ENCODE measurements at regions not wholly inside any gene's neighbourhood (a gene's known extent, or its start where the extent isn't known, plus 50 kb on each side); places are given as distances from the start of the nearest gene placed in this dataset.

GRCh38 chr3:22269831-22270230 lies 518.8 kb upstream of the ZNF385D start (continued):
- TF ChIP-seq, protein P1, sequence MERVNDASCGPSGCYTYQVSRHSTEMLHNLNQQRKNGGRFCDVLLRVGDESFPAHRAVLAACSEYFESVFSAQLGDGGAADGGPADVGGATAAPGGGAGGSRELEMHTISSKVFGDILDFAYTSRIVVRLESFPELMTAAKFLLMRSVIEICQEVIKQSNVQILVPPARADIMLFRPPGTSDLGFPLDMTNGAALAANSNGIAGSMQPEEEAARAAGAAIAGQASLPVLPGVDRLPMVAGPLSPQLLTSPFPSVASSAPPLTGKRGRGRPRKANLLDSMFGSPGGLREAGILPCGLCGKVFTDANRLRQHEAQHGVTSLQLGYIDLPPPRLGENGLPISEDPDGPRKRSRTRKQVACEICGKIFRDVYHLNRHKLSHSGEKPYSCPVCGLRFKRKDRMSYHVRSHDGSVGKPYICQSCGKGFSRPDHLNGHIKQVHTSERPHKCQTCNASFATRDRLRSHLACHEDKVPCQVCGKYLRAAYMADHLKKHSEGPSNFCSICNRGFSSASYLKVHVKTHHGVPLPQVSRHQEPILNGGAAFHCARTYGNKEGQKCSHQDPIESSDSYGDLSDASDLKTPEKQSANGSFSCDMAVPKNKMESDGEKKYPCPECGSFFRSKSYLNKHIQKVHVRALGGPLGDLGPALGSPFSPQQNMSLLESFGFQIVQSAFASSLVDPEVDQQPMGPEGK (CRISPR knock-in tag; IDR thresholded peaks at IDR 0.05; ENCODE audit: borderline replicate concordance): no peak
- TF ChIP-seq OSR1 (CRISPR knock-in tag; IDR thresholded peaks at IDR 0.05): no peak
- TF ChIP-seq PPARA (CRISPR knock-in tag; IDR thresholded peaks at IDR 0.05; ENCODE audit: borderline replicate concordance): no peak
- no peak for TF ChIP-seq TOX (CRISPR knock-in tag; IDR thresholded peaks at IDR 0.05; ENCODE audit: borderline replicate concordance)
- no peak for TF ChIP-seq ZFP30 (CRISPR knock-in tag; IDR thresholded peaks at IDR 0.05)
- TF ChIP-seq CSDC2 (CRISPR knock-in tag; IDR thresholded peaks at IDR 0.05): no peak
- TF ChIP-seq BACH2 (CRISPR knock-in tag; IDR thresholded peaks at IDR 0.05; ENCODE audit: borderline replicate concordance): no peak
- no peak for TF ChIP-seq ZNF8 (CRISPR knock-in tag; IDR thresholded peaks at IDR 0.05)
- no peak for TF ChIP-seq SNAI2 (CRISPR knock-in tag; IDR thresholded peaks at IDR 0.05)
- TF ChIP-seq, protein P2, sequence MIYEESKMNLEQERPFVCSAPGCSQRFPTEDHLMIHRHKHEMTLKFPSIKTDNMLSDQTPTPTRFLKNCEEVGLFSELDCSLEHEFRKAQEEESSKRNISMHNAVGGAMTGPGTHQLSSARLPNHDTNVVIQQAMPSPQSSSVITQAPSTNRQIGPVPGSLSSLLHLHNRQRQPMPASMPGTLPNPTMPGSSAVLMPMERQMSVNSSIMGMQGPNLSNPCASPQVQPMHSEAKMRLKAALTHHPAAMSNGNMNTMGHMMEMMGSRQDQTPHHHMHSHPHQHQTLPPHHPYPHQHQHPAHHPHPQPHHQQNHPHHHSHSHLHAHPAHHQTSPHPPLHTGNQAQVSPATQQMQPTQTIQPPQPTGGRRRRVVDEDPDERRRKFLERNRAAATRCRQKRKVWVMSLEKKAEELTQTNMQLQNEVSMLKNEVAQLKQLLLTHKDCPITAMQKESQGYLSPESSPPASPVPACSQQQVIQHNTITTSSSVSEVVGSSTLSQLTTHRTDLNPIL (CRISPR knock-in tag; IDR thresholded peaks at IDR 0.05; ENCODE audit: low read depth): no peak
- no peak for TF ChIP-seq ZNF70 (CRISPR knock-in tag; IDR thresholded peaks at IDR 0.05)
- TF ChIP-seq ESRRG (CRISPR knock-in tag; IDR thresholded peaks at IDR 0.05): no peak

DNA sequence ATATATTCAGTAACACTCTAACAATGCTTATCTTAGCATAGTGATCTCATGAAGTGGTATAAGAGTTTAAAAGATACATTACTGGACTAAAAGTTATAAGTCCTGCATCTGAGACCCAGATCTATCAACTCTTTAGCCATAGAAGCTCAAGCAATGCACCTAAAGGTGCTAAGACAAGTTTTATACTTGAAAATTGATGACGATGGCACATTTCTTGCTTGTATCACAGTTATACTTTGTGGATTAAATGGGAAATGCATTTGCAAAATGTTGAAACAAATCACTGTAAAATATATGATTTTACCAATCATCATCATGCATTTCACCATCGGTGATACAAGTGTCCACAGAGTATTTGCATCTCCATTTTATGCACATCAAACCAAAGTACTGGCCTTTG lies 525.3 kb upstream of the ZNF385D start:
- ATAC-seq: no peak
- TF ChIP-seq CSDC2 (CRISPR knock-in tag; IDR thresholded peaks at IDR 0.05) (no peak), RARB (CRISPR knock-in tag; IDR thresholded peaks at IDR 0.05) (no peak), TOX (CRISPR knock-in tag; IDR thresholded peaks at IDR 0.05; ENCODE audit: borderline replicate concordance) (no peak), PPARA (CRISPR knock-in tag; IDR thresholded peaks at IDR 0.05; ENCODE audit: borderline replicate concordance) (no peak), ZFP30 (CRISPR knock-in tag; IDR thresholded peaks at IDR 0.05) (no peak), GLIS3 (CRISPR knock-in tag; IDR thresholded peaks at IDR 0.05) (no peak), BACH2 (CRISPR knock-in tag; IDR thresholded peaks at IDR 0.05; ENCODE audit: borderline replicate concordance) (no peak), ISL1 (CRISPR knock-in tag; IDR thresholded peaks at IDR 0.05) (no peak), ESRRG (CRISPR knock-in tag; IDR thresholded peaks at IDR 0.05) (no peak), ZNF565 (CRISPR knock-in tag; conservative IDR thresholded peaks at IDR 0.05; ENCODE audit: low read depth) (no peak), ARNTL (CRISPR knock-in tag; IDR thresholded peaks at IDR 0.05; ENCODE audit: borderline replicate concordance, low read depth) (no peak), TCF4 (CRISPR knock-in tag; IDR thresholded peaks at IDR 0.05; ENCODE audit: borderline replicate concordance) (no peak), ZFP3 (CRISPR knock-in tag; IDR thresholded peaks at IDR 0.05) (no peak), OSR1 (CRISPR knock-in tag; IDR thresholded peaks at IDR 0.05) (no peak), ZNF70 (CRISPR knock-in tag; IDR thresholded peaks at IDR 0.05) (no peak), ZNF8 (CRISPR knock-in tag; IDR thresholded peaks at IDR 0.05) (no peak)
- TF ChIP-seq, protein P3, sequence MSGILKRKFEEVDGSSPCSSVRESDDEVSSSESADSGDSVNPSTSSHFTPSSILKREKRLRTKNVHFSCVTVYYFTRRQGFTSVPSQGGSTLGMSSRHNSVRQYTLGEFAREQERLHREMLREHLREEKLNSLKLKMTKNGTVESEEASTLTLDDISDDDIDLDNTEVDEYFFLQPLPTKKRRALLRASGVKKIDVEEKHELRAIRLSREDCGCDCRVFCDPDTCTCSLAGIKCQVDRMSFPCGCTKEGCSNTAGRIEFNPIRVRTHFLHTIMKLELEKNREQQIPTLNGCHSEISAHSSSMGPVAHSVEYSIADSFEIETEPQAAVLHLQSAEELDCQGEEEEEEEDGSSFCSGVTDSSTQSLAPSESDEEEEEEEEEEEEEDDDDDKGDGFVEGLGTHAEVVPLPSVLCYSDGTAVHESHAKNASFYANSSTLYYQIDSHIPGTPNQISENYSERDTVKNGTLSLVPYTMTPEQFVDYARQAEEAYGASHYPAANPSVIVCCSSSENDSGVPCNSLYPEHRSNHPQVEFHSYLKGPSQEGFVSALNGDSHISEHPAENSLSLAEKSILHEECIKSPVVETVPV (CRISPR knock-in tag; IDR thresholded peaks at IDR 0.05): no peak
- TF ChIP-seq, protein P1 (CRISPR knock-in tag; IDR thresholded peaks at IDR 0.05; ENCODE audit: borderline replicate concordance): no peak
- TF ChIP-seq, protein P4, sequence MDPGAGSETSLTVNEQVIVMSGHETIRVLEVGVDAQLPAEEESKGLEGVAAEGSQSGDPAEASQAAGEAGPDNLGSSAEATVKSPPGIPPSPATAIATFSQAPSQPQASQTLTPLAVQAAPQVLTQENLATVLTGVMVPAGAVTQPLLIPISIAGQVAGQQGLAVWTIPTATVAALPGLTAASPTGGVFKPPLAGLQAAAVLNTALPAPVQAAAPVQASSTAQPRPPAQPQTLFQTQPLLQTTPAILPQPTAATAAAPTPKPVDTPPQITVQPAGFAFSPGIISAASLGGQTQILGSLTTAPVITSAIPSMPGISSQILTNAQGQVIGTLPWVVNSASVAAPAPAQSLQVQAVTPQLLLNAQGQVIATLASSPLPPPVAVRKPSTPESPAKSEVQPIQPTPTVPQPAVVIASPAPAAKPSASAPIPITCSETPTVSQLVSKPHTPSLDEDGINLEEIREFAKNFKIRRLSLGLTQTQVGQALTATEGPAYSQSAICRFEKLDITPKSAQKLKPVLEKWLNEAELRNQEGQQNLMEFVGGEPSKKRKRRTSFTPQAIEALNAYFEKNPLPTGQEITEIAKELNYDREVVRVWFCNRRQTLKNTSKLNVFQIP (CRISPR knock-in tag; IDR thresholded peaks at IDR 0.05; ENCODE audit: borderline replicate concordance, low read depth): no peak
- TF ChIP-seq, protein P2 (CRISPR knock-in tag; IDR thresholded peaks at IDR 0.05; ENCODE audit: low read depth): no peak

Data from SK-N-SH treated with all-trans-retinoic acid at 6 μM for 48 hours (cell line).